Esophagus muscularis mucosa (tissue), 3 donors: ENCODE measurements at regions not wholly inside any gene's neighbourhood (a gene's known extent, or its start where the extent isn't known, plus 50 kb on each side); places are given as distances from the start of the nearest gene placed in this dataset.

Source experiments
- CTCF ChIP-seq, 3 experiments: fragments of 200-600 bp in 2 of 3; fragments of 450-650 bp in 1 of 3; sonication (generic) in 2 of 3; IDR thresholded peaks; one replicate each; pipeline ENCODE4 v1.5.1; 2017 to 2019; ENCODE audit warnings: antibody characterized with exemption in 3 of 3, mild to moderate bottlenecking in 2 of 3, moderate library complexity in 1 of 3
- POLR2A ChIP-seq: fragments of 450-650 bp; IDR thresholded peaks from one replicate; pipeline ENCODE4 v1.6.1; 2017; ENCODE audit warnings: antibody characterized with exemption, moderate library complexity, mild to moderate bottlenecking, low read depth

DNA sequence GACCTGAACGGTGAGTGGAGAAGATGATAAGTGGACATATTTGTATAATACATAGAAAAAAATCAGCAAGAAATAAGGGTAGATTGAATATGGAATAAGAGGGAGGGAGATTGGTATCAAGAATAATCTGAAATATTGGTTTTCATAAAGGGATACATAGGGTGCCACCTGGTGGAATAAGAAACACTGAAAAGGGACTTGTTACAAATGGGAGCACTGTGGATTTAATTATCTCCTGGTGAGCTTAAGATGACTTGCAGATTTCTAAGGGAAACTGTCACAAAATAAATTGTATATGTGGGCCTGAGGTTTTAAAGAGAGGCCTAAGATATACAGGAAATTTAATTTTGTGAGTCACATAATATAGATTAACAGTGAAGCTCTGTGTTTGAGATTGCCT lies 1403.5 kb upstream of the CDH18 start:
- no peak for TF ChIP-seq POLR2A
- no peak for TF ChIP-seq CTCF (IDR thresholded peaks at IDR 0.05)
